Forelimb muscle (tissue), 1 donor: ENCODE measurements at regions not wholly inside any gene's neighbourhood (a gene's known extent, or its start where the extent isn't known, plus 50 kb on each side); places are given as distances from the start of the nearest gene placed in this dataset.
"Not testable (repeated sequence)": the region's sequence is repeated elsewhere in the genome, so short reads cannot be mapped to it uniquely, and the experiment has no call there.

Source experiments
- DNase-seq: peaks from one replicate; pipeline ENCODE4 v3.0.0-alpha.2; 2013; ENCODE audit warnings: low read depth

DNA sequence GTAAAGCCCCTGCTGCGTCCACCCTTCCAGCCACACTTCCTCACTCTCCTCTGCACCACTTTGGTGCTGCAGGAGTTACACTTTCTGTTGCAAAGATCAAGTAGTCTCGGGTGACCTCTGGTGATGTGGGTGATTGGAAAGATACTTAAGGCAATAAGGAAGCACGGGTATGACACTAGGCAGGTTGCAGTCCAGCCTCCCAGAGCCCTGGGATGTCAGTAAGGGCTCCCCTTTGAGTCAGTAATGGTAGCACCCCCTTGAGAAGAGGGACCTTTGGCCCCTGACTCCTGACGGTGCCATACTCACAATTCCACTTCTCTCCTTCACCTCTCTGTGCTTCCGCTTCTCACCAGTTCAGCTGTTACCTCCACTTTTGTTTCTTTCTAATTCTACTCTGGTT, 84.1 kb upstream of the KIF2A start:
- not testable (repeated sequence) for DNase-seq

DNA sequence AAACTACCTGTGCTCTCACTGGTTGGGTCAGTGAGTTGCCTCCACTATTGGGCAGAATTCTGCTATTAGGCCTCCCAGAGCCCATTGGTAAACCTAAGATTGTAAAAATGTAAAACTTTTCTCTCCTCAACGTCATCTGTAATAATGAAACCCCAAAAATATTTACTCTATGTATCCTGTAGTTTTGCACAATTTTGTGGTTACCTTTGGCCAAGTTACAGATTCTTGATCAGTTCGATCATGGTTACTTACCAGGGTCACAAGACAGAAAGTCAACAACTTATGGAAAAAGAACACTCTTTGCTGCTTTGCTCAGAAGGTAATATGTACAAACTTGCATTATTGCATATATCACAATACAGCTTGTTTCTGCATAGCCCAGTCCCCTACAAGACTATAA, 83.7 kb upstream of the KIF2A start:
- not testable (repeated sequence) for DNase-seq

DNA sequence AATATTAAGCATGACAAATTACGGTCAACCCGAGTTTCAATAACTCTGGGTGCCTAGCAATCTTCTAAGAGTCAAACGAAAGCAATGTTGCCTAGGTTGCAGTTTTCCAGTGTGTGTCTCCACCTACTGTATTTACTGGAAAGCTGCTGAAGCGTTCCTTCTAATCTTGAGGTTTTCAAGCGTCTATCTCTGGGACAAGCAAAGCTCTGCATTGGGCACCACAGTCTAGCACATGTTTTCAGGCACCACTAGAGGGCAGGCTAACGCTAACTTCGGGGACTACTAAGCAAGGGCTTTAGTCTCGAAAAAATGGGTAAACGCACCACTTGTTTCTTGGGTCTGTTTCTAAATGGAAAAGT, 82.7 kb upstream of the KIF2A start:
- not testable (repeated sequence) for DNase-seq

GRCh38 chr5:62224987-62225601, 80.9 kb upstream of the KIF2A start:
- not testable (repeated sequence) for DNase-seq

DNA sequence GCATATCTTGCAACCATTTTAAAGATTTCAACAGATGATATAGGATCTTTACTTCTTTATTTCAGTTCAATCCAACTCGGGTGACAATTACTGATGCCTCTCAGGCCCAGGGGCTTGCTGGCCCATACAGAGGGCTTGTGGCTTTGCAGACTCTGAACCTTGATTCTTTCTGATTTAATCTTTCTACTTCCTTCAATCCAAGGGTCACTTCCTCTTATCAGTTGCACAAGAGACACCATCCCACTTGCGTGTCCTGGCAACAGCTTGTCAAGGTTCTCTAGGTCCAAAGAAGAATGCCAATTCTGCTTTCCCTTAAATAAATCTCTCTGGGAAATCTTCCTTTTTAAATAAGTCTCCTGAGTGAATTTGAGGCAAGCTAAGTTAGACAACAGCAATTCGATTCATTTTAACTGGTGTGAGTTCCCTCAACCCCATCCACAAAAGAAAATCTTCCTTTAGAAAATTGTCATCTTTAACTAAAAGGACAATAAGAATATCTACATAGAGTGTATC, 75.1 kb upstream of the KIF2A start:
- not testable (repeated sequence) for DNase-seq

DNA sequence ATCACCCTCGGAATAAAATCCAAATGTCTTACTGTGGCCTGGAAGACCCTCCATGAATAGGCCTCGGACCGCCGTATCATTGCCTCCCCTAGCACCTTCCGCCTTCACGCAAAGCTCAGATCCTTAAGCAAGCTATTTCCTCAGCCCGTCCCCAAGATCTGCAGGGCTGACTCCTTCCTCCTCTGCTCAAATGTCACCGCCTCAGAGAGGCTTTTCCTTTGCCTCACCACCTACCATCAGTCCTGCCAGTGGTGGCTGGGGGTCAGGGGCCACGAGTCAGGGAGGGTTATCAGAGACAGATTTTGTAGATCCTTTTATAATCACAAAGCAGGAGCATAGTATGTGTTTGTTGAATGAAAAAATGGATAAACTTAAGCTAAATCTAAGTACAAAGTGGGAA, 74.4 kb upstream of the KIF2A start:
- no peak for DNase-seq

DNA sequence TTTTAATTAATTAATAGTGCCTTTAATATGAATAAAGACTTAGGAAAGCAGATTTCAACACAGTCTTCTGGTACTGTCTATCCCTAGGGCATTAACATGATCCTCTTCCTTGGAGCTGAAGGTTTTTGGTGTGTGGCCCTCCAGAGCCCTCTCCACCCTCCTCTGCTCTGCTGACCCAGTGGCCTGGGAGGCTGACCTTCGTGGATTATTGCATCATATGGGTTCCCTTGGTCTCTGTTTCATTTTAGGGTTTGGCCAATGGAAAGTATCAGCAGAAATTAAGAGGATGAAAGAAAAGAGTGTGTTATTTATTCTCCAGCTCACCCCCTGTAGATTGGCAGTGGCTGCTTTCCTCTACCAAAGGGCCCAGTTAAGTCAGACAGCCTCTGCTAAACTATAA, 73.8 kb upstream of the KIF2A start:
- not testable (repeated sequence) for DNase-seq

DNA sequence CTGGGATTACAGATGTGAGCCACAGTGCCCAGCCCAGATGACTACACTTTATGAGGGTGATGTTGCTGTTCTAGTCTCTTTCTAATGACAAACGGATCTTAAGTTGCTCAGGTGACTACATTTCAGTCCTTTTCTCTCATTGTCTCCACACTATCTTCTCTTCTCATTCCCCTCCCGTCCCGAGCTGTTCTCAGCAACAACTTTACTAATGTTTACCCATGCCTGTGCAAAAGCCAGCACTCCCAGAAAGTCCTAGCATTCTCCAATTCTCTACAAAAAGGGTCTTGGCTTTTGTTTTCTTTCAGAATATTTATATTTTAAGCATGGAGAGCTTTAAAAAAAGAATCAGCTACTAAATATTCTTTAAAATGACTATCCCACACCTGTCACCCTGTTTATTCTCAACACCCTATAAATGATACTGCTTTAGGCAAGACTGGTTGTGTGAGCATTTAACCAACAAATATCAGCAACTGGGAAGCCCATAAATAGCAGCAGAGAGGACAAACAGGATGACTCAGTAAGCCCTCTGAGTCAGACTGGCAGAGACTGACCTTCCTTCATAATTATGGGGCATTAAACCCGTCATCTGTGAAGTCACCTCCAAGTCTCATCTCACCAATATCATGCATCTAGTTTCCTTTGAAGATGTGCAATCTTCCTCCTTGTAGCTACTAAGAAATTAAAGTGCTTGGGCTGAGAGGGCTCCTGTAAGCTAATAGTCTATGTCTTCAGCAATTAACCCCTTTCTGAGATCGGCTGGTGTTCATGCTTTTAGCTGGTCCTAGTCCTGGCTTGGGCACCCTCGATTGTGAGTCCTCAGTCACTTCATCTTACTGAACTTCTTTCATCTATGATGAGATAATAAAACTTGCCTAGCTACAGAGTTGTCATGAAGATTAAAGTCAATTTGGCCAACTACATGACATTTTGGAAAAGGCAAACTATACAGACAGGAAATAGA, 72.6 kb upstream of the KIF2A start:
- not testable (repeated sequence) for DNase-seq

GRCh38 chr5:62236593-62236992, 69.4 kb upstream of the KIF2A start:
- not testable (repeated sequence) for DNase-seq

DNA sequence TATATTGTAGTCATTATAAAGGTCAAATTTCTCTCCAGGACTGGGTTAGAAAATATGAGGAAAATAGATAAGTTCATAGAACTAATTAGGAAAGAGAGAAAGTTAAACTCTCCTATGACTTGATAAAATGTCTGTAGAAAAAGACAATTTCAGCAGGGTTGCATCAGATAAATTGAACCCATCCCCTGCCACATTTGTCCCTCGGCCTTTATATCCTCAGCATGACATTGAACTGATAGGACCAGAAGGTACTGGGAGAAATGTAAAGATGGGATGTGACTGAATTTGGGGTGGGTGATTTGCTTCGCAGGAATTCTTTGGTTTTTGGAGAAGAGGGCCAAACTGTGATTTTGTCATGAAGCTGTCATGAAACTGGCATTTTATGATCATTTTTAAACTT, 68.1 kb upstream of the KIF2A start:
- DNase-seq, result not testable (repeated sequence)

DNA sequence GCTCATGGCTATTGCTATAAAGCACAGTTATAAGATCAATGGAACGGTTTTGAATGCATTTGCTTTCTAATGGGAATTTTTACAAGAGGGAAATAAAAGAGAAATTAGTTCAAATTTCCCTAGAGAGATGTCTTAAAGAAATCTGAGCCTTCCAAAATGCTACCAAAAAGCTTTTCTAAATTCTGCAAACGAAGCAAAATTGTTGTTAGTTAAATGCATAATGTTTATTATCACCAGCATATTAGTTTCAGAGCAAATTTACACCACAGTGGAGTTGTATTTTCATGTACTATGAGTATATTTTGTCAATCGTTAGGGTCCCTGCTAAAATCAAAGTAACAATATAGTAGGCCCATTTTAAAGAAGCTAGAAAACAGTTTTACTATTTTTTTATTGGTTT, 67.4 kb upstream of the KIF2A start:
- DNase-seq, result not testable (repeated sequence)

DNA sequence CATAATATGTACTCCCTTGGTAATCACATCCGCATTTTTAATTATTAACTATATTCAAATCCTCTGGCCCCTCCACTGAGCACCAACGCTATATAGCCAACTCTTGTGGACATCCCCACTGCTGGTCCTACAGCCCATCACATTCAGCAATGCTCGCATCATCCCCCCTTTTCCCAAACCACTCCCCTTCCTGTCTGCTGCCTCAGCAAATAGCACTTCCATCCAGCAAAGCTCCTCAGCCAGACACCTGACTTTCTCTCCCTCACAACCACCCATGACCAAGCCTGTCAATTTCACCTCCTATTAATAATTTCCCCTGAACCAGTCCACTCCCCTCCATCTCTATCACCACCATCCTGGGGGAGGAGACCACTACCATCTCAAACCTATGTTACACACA, 65.5 kb upstream of the KIF2A start:
- not testable (repeated sequence) for DNase-seq

GRCh38 chr5:62242000-62242399, 64.0 kb upstream of the KIF2A start:
- DNase-seq, result not testable (repeated sequence)

GRCh38 chr5:62243046-62243445, 63.0 kb upstream of the KIF2A start:
- not testable (repeated sequence) for DNase-seq

DNA sequence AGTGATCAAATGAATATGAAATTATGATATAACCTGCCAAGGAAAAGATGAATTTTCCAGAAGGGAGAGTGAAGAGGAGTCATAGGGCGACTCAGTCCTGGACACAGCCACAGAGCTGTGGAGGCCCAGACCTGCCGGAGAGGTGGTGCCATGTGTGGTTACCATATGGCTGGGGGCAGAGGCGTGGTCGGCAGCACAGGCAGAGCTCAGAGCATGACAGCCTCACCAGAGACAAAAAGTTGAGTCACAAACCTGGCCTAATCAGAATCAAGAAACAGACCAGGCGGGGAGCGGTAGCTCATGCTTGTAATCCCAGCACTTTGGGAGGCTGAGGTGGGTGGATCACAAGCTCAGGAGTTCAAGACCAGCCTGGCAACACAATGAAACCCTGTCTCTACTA, 57.8 kb upstream of the KIF2A start:
- not testable (repeated sequence) for DNase-seq

DNA sequence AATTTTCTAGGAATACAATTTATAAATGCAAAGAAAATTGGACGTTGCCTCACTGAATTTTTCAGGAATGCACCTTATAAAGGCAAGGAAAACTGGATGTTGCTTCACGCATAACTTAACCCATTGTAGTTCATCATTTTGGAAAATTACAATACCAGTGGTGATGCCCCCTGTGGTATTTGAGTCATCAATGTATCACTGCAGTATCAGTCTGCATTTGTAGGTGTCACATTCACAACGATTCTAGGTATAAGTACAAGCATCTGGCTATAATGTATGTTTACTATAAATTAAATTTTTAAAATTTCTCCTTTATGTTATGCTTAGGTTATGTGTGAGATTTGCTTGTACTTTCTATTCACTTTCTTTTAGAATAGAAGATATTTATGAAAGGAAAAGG, 55.9 kb upstream of the KIF2A start:
- DNase-seq, result not testable (repeated sequence)

- DNase-seq, result not testable (repeated sequence)
Observed at GRCh38 chr5:62250919-62251318, 55.1 kb upstream of the KIF2A start.

GRCh38 chr5:62252519-62252918, 53.5 kb upstream of the KIF2A start:
- DNase-seq, result not testable (repeated sequence)

DNA sequence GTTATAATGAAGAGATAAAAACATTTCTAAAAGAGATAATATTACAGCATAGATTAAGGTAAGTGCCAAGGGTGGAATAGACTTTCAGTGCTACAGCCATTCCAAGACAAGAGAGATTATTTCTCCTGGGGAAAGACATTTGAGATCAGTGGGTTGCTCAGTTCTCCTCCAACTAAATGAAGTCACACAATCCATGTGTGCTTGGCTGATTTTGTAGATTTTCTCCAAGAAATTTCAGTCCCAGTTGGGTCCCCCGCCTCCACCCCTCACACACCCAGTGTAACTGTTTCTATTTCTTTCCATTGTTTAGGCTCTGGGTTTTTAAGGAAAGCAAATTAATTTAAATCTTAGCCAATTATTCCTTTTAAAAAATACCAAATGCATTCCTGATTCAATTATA, 50.5 kb upstream of the KIF2A start:
- DNase-seq, result not testable (repeated sequence)

DNA sequence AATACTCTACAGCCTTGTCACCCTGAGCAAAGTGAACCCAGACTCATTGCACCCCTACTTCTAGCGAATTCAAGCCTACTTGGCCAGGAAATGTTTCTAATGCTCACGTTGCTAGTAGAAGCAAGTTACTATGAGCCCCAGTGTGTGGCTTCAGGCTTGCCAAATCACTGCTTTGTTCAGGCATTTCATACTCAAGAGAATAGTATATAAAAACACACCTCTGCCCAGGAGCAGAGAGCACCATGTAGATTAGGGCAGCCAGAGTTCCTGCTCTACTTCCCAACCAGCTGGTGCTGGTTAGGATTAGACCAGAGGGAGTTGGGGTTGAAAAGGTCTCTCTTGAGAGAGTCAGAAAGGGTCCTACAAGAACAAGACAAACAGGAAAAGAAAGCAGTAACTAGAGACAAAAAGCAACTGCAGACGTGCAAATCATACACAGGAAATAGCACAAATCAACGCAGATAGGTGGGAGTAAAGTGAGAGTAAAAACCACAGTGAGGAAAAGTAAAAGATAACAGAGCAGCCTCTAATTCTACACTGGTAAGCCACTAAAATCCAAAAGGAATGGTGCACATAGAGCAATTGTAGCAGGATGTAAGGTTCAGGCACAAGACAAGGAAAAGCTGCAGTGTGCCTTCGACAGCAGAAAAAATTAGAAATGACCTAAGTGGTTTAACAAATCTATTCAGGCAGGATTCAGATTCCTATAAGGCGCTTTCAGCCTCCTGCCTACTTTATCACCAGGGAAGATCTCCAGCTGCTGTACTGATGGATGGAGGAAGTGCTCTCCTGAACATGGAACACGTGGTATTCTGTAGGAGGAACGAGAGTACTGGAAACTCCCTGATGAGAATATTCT, 49.6 kb upstream of the KIF2A start:
- DNase-seq, result no peak
